ENCODE measurements at regions not wholly inside any gene's neighbourhood (a gene's known extent, or its start where the extent isn't known, plus 50 kb on each side); places are given as distances from the start of the nearest gene placed in this dataset.

DNA sequence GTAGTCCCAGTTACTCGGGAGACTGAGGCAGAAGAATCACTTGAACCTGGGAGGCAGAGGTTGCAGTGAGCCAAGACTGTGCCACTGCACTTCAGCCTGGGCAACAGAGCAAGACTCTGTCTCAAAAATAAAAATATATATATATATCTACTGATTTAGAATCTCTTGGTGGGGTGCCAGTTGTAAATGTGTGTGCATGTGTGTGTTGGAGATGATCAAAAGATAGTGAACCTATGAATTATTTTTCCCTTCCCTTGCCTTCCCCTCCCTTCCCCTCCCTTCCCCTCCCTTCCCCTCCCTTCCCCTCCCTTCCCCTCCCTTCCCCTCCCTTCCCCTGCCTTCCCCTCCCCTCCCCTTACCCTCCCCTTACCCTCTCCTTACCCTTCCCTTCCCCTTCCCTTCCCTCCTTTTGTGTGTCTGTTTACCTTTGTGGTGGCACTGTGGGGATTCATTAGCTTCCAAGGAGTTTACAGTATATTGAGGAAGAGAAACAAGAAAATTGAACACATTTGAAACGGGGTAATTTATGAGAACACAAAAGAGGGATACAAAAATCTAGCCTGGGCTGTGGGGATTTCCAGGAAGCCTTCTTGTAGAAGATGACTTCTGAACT is 281.5 kb upstream of the DPPA4 start:
- no peak for DNase-seq
- TF ChIP-seq GATA1 (IDR thresholded peaks at IDR 0.05; ENCODE audit: low read depth, low read length): no peak
- no peak for TF ChIP-seq POLR2A (IDR thresholded peaks at IDR 0.05; ENCODE audit: low read length)

DNA sequence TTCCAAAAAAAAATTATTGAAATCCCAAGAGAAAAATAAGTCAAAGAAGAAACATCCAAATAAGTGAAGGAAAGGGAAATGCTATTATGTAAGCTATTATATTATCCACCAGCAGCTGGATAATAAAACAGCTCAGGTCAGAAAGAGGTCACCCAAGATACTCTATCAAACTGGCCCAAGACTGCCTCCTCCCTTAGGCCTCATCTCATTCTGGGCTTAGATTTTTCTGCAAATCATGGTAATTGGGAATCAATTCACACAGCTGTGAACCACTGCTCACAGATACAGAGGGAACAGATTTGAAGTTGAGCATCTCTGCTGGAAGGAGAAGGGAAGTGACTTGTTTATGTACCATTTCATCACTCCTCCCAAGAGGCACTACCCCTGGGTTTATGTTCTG is 294.6 kb upstream of the DPPA4 start:
- no peak for DNase-seq
- TF ChIP-seq GATA1 (IDR thresholded peaks at IDR 0.05; ENCODE audit: low read depth, low read length) (no peak), POLR2A (IDR thresholded peaks at IDR 0.05; ENCODE audit: low read length) (no peak)

DNA sequence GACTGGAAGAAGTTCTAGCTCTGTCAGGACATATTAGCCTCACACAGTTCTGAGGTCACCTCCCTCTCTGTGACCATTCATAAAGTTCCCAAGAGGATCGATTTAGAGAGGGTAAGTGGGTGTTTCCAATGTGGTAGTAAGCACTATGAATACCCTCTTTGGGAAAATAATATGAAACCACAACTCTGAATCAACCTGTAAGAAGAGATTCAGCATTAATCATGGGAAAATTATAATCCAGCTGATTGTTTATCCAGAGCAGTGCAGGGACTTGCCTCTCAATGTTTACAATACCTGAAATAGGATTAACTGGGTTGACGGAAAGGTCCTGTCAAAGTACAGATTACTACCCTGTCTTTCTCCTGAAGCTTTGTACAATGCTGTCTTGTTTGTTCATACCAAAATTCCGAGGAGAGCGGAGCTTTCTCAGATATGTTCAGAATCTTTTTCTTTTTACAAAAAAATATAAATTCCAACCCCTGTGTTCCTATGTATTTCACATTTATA is 302.9 kb upstream of the DPPA4 start:
- TF ChIP-seq POLR2A (IDR thresholded peaks at IDR 0.05; ENCODE audit: low read length) (no peak), GATA1 (IDR thresholded peaks at IDR 0.05; ENCODE audit: low read depth, low read length) (no peak)
- DNase-seq: no peak

DNA sequence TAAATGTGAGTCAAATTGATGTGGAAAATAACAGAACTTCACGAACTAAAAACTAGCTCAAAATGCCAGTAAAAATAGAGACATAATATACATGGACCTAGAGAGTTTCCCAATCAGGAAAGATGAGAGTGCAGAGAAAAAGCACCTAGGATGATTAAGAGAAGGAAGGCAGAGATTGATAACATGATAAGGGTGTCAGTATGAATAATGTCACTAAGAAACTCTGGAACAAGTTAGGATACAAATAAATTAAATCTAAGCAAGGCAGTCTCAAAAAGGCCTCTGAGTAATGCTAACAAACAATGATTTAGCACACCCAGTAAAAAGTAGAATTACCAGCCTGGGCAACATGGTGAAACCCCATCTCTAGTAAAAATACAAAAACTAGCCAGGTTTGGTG is 304.7 kb upstream of the DPPA4 start:
- no peak for DNase-seq
- no peak for TF ChIP-seq POLR2A (IDR thresholded peaks at IDR 0.05; ENCODE audit: low read length)
- TF ChIP-seq GATA1 (IDR thresholded peaks at IDR 0.05; ENCODE audit: low read depth, low read length): no peak

DNA sequence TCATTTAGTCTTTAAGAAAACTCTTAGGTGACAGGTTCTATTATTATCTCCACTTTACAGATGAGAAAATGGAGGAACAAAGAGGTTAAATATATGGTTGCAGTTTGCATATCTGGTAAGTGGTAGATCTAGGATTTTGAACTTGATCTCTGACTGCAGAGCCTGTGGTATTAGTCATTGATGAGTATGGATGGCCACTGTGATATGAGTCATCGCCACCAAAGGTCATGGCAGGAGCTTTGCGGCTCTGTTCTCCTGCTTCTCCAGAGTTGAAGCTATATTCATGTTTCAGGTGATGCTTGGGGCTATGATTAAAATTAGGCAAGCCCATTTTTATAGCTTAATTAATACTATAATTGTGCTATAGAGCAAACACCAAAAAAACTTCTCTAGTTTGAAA is 306.2 kb upstream of the DPPA4 start:
- no peak for DNase-seq
- TF ChIP-seq POLR2A (IDR thresholded peaks at IDR 0.05; ENCODE audit: low read length) (no peak), GATA1 (IDR thresholded peaks at IDR 0.05; ENCODE audit: low read depth, low read length) (no peak)

DNA sequence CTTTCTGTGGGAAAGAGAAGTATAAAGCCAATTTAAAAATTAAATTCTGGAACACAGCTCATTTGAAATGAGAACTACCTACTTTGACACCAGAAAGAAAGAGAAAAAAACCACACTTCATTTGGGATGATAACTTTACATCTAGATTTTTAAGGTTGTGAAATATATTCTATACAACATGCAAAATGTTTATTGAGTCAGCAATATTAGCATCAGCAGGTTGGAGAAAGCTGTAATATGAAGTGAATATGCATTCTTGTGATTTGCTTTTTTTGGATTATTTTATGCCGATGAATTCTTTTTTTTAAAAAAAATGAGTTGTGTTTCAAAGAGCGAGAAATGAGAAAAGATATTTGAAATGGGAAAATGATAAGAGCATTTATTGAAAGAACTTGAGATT is 307.0 kb upstream of the DPPA4 start:
- TF ChIP-seq GATA1 (IDR thresholded peaks at IDR 0.05; ENCODE audit: low read depth, low read length) (no peak), POLR2A (IDR thresholded peaks at IDR 0.05; ENCODE audit: low read length) (no peak)
- no peak for DNase-seq

DNA sequence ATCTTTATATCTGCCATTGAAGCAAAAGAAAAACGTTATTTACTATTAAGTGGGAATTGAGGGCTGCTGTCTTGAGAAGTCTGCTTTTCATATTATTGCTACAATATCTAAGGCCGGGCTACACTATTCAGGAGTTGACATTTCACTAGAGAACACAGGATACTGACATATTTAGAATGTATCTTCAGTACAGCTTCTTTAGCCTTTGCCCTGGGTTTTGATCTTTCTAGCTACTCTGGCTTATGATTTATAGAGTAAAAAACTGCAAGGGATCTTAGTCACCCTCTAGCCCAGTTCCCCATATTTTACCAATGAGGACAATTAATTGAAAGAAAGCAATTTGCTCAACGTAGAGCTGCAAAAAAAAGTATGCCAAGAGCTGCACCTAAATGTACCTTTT is 307.4 kb upstream of the DPPA4 start:
- no peak for TF ChIP-seq POLR2A (IDR thresholded peaks at IDR 0.05; ENCODE audit: low read length)
- TF ChIP-seq GATA1 (IDR thresholded peaks at IDR 0.05; ENCODE audit: low read depth, low read length): no peak
- no peak for DNase-seq

DNA sequence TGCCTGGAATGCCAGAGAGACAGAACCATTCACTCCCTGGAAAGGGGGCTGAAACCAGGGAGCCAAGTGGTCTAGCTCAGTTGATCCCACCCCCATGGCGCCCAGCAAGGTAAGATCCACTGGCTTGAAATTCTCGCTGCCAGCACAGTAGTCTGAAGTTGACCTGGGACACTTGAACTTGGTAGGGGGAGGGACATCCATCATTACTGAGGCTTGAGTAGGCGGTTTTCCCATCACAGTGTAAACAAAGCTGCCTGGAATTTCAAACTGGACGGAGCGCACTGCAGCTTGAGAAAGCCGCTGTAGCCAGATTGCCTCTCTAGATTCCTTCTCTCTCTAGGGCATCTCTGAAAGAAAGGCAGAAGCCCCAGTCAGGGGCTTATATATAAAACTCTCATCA is 310.7 kb upstream of the DPPA4 start:
- DNase-seq: no peak
- TF ChIP-seq GATA1 (IDR thresholded peaks at IDR 0.05; ENCODE audit: low read depth, low read length) (no peak), POLR2A (IDR thresholded peaks at IDR 0.05; ENCODE audit: low read length) (no peak)

DNA sequence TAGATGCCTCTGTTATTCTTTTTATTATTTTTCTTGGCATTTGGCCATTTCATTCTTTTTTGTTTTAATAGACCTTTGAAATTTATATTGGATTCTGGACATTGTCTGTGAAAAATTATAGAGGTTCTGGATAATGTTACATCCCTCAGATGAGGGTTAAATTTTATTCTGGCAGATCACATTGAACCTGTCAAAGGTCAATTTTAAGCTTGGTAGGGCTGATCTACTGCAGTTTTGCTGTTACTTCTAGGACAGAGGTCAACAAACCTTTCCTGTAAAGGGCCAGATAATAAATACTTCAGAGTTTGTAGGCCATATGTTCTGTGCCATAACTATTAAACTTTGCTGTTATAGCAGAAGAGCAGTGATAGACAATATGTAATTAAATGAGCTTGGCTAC is 318.9 kb upstream of the DPPA4 start:
- no peak for DNase-seq
- no peak for TF ChIP-seq GATA1 (IDR thresholded peaks at IDR 0.05; ENCODE audit: low read depth, low read length)
- no peak for TF ChIP-seq POLR2A (IDR thresholded peaks at IDR 0.05; ENCODE audit: low read length)

DNA sequence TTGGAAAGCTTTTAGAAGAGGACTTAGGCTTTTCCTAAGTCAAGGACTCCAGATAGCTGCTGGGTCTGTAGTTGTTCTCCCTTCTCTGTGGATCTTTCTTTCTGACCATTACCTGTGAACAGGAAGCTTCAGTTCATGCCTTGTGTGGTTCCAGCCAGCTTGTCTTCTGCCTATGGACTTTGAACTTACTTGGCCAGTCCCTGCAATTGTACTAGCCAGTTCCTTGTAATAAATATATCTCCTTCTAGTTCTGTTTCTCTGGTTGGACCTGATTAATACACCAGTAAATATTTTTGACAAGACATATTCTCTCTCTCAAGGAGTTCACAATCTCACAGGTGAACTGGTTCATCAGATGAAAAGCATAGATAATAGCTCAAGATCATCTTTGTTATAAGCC is 341.3 kb upstream of the DPPA4 start:
- no peak for DNase-seq
- TF ChIP-seq POLR2A (IDR thresholded peaks at IDR 0.05; ENCODE audit: low read length) (no peak), GATA1 (IDR thresholded peaks at IDR 0.05; ENCODE audit: low read depth, low read length) (no peak)

DNA sequence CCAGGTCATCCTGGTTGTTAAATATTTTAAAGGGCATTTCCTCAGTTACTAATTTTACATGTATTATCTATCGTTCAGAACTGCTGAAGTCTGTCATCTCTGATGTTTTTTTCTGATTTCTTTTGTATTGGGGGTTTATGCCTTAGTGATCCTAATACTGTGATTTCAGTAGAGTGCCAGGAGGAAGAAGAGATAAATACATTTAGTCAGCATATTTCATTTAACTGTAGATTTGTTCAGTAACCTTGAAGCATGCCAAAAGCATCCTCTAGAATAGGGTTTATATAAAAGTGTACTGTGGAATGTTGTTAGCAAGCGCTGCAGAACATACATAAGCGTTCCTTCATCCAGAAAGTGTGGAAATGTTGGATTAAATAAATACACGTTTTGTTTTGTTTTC is 342.3 kb upstream of the DPPA4 start:
- TF ChIP-seq GATA1 (IDR thresholded peaks at IDR 0.05; ENCODE audit: low read depth, low read length): no peak
- TF ChIP-seq POLR2A (IDR thresholded peaks at IDR 0.05; ENCODE audit: low read length): no peak
- no peak for DNase-seq

DNA sequence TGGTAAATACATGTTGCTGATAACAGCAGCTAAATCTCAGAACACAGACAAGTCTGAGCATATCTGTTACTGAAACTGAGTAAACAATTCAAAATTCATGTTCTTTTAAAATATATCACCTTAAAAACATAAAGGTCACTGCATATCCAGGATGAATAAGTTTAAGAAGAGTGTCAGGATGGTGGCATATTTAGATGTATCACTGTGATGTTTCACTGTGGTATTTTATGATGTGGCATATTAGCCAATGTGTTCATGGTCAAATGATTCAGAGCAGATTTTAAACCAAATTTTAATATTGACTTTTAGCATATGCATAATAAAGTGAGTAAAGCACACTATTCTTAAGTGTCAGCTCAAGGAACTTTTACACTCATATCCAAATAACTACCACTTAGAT is 346.4 kb upstream of the DPPA4 start:
- no peak for TF ChIP-seq GATA1 (IDR thresholded peaks at IDR 0.05; ENCODE audit: low read depth, low read length)
- TF ChIP-seq POLR2A (IDR thresholded peaks at IDR 0.05; ENCODE audit: low read length): no peak
- DNase-seq: no peak

DNA sequence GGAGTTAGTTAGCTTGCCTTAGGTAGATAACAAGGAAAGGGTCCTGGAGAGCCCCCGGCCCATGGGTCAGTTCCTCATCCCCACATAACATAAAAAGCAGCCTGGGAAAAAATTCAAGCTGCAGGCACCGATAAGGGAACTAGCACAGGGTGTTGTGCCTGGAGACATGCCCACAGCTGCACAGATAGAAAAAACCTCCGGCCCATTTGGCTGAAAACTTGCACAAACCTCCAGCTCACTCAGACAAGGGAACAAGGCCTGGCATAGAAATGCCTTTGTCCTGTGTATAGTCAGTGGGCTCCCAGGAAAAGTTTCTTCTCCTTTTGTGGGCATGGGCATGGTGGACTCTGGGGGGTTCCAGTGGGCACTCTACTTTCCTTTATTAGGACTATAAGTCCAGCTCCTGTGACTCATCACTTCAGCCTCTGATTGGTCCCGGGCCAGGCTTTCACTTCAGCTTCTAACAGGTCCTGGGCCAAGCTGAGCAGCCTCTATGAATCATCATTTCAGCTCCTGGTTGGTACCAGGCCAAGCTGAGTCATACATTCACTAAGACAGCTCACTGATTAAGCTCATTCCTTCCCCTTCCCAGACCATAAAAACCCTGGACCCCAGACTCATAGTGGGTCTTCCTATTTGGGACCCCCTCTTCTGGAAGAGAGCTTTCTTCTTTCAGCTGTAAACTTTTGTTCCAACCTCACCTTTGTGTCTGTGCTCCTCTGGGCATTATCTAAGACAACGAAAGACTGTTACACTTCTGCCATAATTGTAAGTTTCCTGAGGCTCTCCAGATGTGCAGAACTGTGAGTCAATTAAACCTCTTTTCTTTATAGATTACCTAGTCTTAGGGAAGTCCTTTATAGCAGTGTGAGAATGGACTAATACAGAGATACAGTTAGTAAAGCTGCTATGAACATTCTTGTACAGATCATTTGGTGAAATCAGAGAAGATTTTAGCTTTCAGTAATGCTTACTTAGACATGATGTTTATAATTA is 348.0 kb upstream of the DPPA4 start:
- TF ChIP-seq POLR2A (IDR thresholded peaks at IDR 0.05; ENCODE audit: low read length): no peak
- TF ChIP-seq GATA1 (IDR thresholded peaks at IDR 0.05; ENCODE audit: low read depth, low read length): no peak
- DNase-seq: peak in 1 of 2 experiments; percentile 12

DNA sequence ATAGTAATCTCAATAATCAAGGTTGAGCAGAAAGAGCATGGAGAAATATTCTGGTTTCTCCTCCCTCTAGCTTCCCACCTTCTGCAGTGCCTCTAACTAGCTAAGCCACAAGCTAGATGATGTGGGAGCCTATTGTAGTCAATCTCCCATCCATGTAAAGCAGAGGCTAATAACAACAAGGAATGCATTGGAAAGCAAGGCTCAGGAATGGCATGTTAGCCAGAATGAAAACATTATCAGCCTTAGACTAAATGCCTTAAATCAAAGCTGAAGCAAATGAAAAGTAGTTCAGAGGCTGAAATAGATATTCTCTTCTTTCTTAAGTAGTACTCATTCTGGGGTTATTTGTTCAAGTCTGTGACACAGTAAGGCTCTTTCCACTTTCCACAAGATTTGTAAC is 350.3 kb upstream of the DPPA4 start:
- TF ChIP-seq GATA1 (IDR thresholded peaks at IDR 0.05; ENCODE audit: low read depth, low read length): no peak
- TF ChIP-seq POLR2A (IDR thresholded peaks at IDR 0.05; ENCODE audit: low read length): no peak
- no peak for DNase-seq

DNA sequence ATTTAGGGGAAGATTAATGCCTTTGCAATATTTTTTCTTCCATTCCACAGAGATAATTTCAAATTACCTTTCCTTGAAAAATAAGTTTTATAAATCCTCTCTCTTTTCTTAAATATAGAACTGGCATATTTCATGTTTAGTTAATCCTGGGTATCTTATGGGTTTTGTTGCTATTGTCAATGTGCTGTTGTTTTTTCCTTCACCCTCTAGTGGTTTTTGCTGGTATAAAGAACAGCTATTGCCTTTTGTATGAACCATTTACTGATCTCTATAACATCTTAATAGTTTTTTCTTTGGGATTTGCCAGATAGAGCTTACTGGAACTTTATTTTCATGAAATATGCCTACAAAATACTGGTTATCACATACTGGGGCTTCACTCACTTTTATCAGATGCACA is 359.6 kb upstream of the DPPA4 start:
- no peak for DNase-seq
- TF ChIP-seq POLR2A (IDR thresholded peaks at IDR 0.05; ENCODE audit: low read length) (no peak), GATA1 (IDR thresholded peaks at IDR 0.05; ENCODE audit: low read depth, low read length) (no peak)

Measured in erythroblast (primary cell).